GM23338 (cell line): ENCODE measurements at regions not wholly inside any gene's neighbourhood (a gene's known extent, or its start where the extent isn't known, plus 50 kb on each side); places are given as distances from the start of the nearest gene placed in this dataset.
A peak's percentile ranks its signal among the peaks of the same experiment; 100 is the strongest.

ENCODE experiments used
- ATAC-seq: fragments of 200-7000 bp; cut with Tn5 transposase; 3 replicates; pipeline ENCODE4 v1.9.1; 2020
- DNase-seq: peaks from one replicate; pipeline ENCODE4 v3.0.0-alpha.2; 2015; ENCODE audit warnings: low spot score
- H2AFZ ChIP-seq: fragments of 200-600 bp; sonication (generic); 2 replicates; pipeline ENCODE4 v1.8.0; 2016; ENCODE audit warnings: antibody characterized with exemption, mild to moderate bottlenecking, moderate library complexity
- H3F3A ChIP-seq: fragments of 200-600 bp; sonication (generic); replicated peaks from 2 replicates; pipeline ENCODE4 v1.8.0; 2017; ENCODE audit warnings: antibody characterized with exemption, mixed run types, low read depth
- H3K27ac ChIP-seq: fragments of 200-600 bp; sonication (generic); 2 replicates; pipeline ENCODE4 v1.6.1; 2016; ENCODE audit warnings: low read depth
- H3K27me3 ChIP-seq: fragments of 200-600 bp; sonication (generic); 2 replicates; pipeline ENCODE4 v1.8.0; 2016; ENCODE audit warnings: mild to moderate bottlenecking, mixed run types, moderate library complexity; ENCODE audit not compliant: insufficient read depth
- H3K36me3 ChIP-seq: fragments of 200-600 bp; sonication (generic); 2 replicates; pipeline ENCODE4 v1.8.0; 2016; ENCODE audit warnings: mild to moderate bottlenecking; ENCODE audit not compliant: insufficient read depth
- H3K4me1 ChIP-seq: fragments of 200-600 bp; sonication (generic); 2 replicates; pipeline ENCODE4 v1.8.0; 2016; ENCODE audit warnings: mild to moderate bottlenecking, moderate library complexity; ENCODE audit not compliant: insufficient read depth
- H3K4me2 ChIP-seq: fragments of 200-600 bp; sonication (generic); 2 replicates; pipeline ENCODE4 v1.7.1; 2017; ENCODE audit warnings: mixed run types
- H3K4me3 ChIP-seq: fragments of 200-600 bp; sonication (generic); 2 replicates; pipeline ENCODE4 v1.6.1; 2016; ENCODE audit warnings: mixed run types
- H3K79me2 ChIP-seq: fragments of 200-600 bp; sonication (generic); replicated peaks from 2 replicates; pipeline ENCODE4 v1.8.0; 2017; ENCODE audit warnings: mild to moderate bottlenecking; ENCODE audit not compliant: insufficient read depth
- H3K9me2 ChIP-seq: fragments of 200-600 bp; sonication (generic); 2 replicates; pipeline ENCODE4 v1.8.0; 2017; ENCODE audit not compliant: insufficient read depth
- H4K20me1 ChIP-seq: fragments of 200-600 bp; sonication (generic); replicated peaks from 2 replicates; pipeline ENCODE4 v1.8.0; 2017; ENCODE audit warnings: mild to moderate bottlenecking; ENCODE audit not compliant: insufficient read depth
- H3K27ac Mint-ChIP-seq: 2 replicates; pipeline ENCODE4 v1.8.0; 2020; ENCODE audit warnings: inconsistent platforms, mild to moderate bottlenecking, moderate library complexity, mixed read lengths
- H3K27me3 Mint-ChIP-seq: 3 replicates; pipeline ENCODE4 v1.8.0; 2022; ENCODE audit warnings: low read depth, mild to moderate bottlenecking, moderate library complexity, mixed read lengths, inconsistent platforms; ENCODE audit not compliant: insufficient read depth, poor library complexity
- H3K36me3 Mint-ChIP-seq: 3 replicates; pipeline ENCODE4 v1.8.0; 2021; ENCODE audit warnings: low read depth, mild to moderate bottlenecking, inconsistent platforms, moderate library complexity, mixed read lengths
- H3K4me1 Mint-ChIP-seq: 3 replicates; pipeline ENCODE4 v1.8.0; 2020; ENCODE audit warnings: mild to moderate bottlenecking, inconsistent platforms, mixed read lengths
- H3K4me3 Mint-ChIP-seq: 3 replicates; pipeline ENCODE4 v1.8.0; 2021; ENCODE audit warnings: moderate library complexity, mild to moderate bottlenecking, inconsistent platforms, mixed read lengths
- H3K9me3 Mint-ChIP-seq: 3 replicates; pipeline ENCODE4 v1.8.0; 2020; ENCODE audit warnings: moderate library complexity, mild to moderate bottlenecking, inconsistent platforms, mixed read lengths
- CREB1 ChIP-seq: fragments of 250-450 bp; sonication (Bioruptor Pico); IDR thresholded peaks from 2 replicates; pipeline ENCODE4 v1.5.0; 2020; ENCODE audit warnings: low read depth, mild to moderate bottlenecking, moderate library complexity
- CTCF ChIP-seq, 2 experiments: fragments of 200-600 bp in 1 of 2; sonication (generic) in 1 of 2; conservative IDR thresholded peaks; 2 replicates each; pipeline versions ENCODE4 v1.5.1 to v1.6.1; 2016 to 2017; ENCODE audit warnings: antibody characterized with exemption in 2 of 2, low read depth in 2 of 2, mild to moderate bottlenecking in 2 of 2, moderate library complexity in 1 of 2
- ETS1 ChIP-seq: IDR thresholded peaks from 2 replicates; pipeline ENCODE4 v1.6.1; 2016; ENCODE audit warnings: antibody characterized with exemption
- EZH2 ChIP-seq: fragments of 200-600 bp; sonication (generic); IDR thresholded peaks from one replicate; pipeline ENCODE4 v1.8.0; 2017; ENCODE audit warnings: antibody characterized with exemption, mild to moderate bottlenecking, low read depth; ENCODE audit not compliant: unreplicated experiment
- EZH2phosphoT487 ChIP-seq: fragments of 200-600 bp; sonication (generic); IDR thresholded peaks from one replicate; pipeline ENCODE4 v1.8.1; 2018; ENCODE audit warnings: antibody characterized with exemption; ENCODE audit not compliant: unreplicated experiment
- JUNB ChIP-seq: IDR thresholded peaks from one replicate; pipeline ENCODE4 v1.6.1; 2016; ENCODE audit warnings: antibody characterized with exemption; ENCODE audit not compliant: unreplicated experiment
- NANOG ChIP-seq: IDR thresholded peaks from 2 replicates; pipeline ENCODE4 v1.6.1; 2016; ENCODE audit warnings: antibody characterized with exemption, borderline replicate concordance
- POLR2AphosphoS5 ChIP-seq: IDR thresholded peaks from 2 replicates; pipeline ENCODE4 v1.6.1; 2016; ENCODE audit warnings: antibody characterized with exemption, low read depth
- STAT1 ChIP-seq: IDR thresholded peaks from one replicate; pipeline ENCODE4 v1.6.1; 2016; ENCODE audit warnings: antibody characterized with exemption; ENCODE audit not compliant: unreplicated experiment
- ZNF114 ChIP-seq: fragments of 250-450 bp; sonication (Bioruptor Pico); IDR thresholded peaks from 2 replicates; pipeline ENCODE4 v1.5.0; 2020; ENCODE audit warnings: mild to moderate bottlenecking, moderate library complexity
- ZNF331 ChIP-seq: fragments of 250-450 bp; sonication (Bioruptor Pico); IDR thresholded peaks from 2 replicates; pipeline ENCODE4 v1.5.0; 2020; ENCODE audit warnings: low read depth, mild to moderate bottlenecking, moderate library complexity
- ZNF462 ChIP-seq: fragments of 250-450 bp; sonication (Bioruptor Pico); IDR thresholded peaks from 2 replicates; pipeline ENCODE4 v1.5.0; 2020; ENCODE audit warnings: mild to moderate bottlenecking, moderate library complexity
- TF ChIP-seq, protein P1 (sequence below): IDR thresholded peaks from one replicate; pipeline ENCODE4 v1.6.1; 2018; ENCODE audit warnings: antibody characterized with exemption; ENCODE audit not compliant: unreplicated experiment

DNA sequence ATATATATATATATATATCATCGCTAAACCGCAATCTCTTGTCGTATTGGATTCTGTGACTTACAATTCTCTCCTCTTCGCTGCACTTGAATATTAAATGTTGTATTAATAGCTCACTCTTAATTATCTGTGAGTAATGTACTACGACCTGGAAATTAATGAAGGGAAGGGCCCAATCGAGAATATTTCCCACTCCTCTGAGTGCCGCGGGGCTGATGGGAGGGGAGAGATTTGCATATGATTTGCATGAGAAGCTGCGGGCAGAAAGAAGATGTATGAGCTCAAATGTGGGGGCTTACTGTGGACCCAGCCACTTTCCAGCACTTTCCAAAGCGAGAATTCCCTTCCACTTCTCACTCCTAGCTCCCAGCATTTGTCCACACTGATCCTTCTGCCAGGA is 141.2 kb downstream of the MN1 start:
- H3K4me1 Mint-ChIP-seq, result peaks cover 15% of the 10 kb centered on the region
- Histone ChIP-seq H3K4me3 (no peak overlapping the region), H3K4me1 (no peaks in the 10 kb centered on the region), H3K27ac (no peak overlapping the region), H4K20me1 (no peaks in the 10 kb centered on the region), H3F3A (no peaks in the 10 kb centered on the region), H3K4me2 (no peak overlapping the region), H2AFZ (no peak overlapping the region), H3K27me3 (no peaks in the 10 kb centered on the region), H3K79me2 (no peaks in the 10 kb centered on the region), H3K9me2 (no peaks in the 10 kb centered on the region), H3K36me3 (no peaks in the 10 kb centered on the region; the same call in 1 of the 2 replicates)
- TF ChIP-seq ZNF462 (CRISPR knock-in tag) (no peak), EZH2 (no peak), CTCF (conservative IDR thresholded peaks at IDR 0.05; ENCODE audit: low read depth in 2 of 2) (no peak), ZNF331 (no peak), ETS1 (no peak), STAT1 (no peak), POLR2AphosphoS5 (no peak), EZH2phosphoT487 (no peak), NANOG (no peak), JUNB (no peak), CREB1 (no peak), ZNF114 (CRISPR knock-in tag) (no peak)
- TF ChIP-seq, protein P1, sequence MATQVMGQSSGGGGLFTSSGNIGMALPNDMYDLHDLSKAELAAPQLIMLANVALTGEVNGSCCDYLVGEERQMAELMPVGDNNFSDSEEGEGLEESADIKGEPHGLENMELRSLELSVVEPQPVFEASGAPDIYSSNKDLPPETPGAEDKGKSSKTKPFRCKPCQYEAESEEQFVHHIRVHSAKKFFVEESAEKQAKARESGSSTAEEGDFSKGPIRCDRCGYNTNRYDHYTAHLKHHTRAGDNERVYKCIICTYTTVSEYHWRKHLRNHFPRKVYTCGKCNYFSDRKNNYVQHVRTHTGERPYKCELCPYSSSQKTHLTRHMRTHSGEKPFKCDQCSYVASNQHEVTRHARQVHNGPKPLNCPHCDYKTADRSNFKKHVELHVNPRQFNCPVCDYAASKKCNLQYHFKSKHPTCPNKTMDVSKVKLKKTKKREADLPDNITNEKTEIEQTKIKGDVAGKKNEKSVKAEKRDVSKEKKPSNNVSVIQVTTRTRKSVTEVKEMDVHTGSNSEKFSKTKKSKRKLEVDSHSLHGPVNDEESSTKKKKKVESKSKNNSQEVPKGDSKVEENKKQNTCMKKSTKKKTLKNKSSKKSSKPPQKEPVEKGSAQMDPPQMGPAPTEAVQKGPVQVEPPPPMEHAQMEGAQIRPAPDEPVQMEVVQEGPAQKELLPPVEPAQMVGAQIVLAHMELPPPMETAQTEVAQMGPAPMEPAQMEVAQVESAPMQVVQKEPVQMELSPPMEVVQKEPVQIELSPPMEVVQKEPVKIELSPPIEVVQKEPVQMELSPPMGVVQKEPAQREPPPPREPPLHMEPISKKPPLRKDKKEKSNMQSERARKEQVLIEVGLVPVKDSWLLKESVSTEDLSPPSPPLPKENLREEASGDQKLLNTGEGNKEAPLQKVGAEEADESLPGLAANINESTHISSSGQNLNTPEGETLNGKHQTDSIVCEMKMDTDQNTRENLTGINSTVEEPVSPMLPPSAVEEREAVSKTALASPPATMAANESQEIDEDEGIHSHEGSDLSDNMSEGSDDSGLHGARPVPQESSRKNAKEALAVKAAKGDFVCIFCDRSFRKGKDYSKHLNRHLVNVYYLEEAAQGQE, result no peak
- peaks cover 3% of the 10 kb centered on the region; the same call in 2 of the 3 replicates for H3K9me3 Mint-ChIP-seq
- peaks cover 2% of the 10 kb centered on the region; the same call in 1 of the 3 replicates for H3K36me3 Mint-ChIP-seq
- DNase-seq, result peak; percentile 10
- peaks cover 9% of the 10 kb centered on the region for H3K27me3 Mint-ChIP-seq
- H3K27ac Mint-ChIP-seq, result no peak overlapping the region
- ATAC-seq, result no peak
- H3K4me3 Mint-ChIP-seq, result no peak overlapping the region
